ENCODE measurements at regions not wholly inside any gene's neighbourhood (a gene's known extent, or its start where the extent isn't known, plus 50 kb on each side); places are given as distances from the start of the nearest gene placed in this dataset.
A peak's percentile ranks its signal among the peaks of the same experiment; 100 is the strongest.

DNA sequence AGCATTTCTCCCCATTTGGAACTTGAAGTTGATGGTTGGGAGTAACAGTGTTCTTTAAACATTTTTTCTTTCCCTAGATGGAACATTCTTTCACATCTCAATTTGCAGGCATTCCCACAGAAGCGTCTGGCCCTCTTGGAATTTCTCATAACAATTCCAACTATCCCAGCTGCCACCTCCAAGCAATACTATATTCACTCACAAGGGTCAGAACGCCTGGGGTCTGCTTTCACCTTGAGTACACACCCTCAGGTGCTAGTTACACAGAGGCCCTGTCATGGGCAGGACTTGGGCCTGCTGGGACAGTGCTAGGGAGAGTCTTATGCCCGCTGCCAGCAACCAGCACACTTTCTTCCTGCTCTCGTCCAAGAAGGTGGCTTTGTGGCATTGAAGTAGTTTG is 136.5 kb downstream of the JCAD start:
- H3K4me3 ChIP-seq: no peak overlapping the region
- WGBS, 4 donors: 69 to 85% (median 71%) methylated on average over 4 of the region's 4 CpGs
- DNase-seq: no peak
- H3K27ac ChIP-seq: no peak overlapping the region
- intact Hi-C loops (cut with DNase I): no loop called here
- H3K4me1 ChIP-seq (replicated peaks in 1 of 2): no peaks in the 10 kb centered on the region
- H3K27me3 ChIP-seq: no peaks in the 10 kb centered on the region
- TF ChIP-seq CTCF (IDR thresholded peaks at IDR 0.05) (no peak), POLR2A (IDR thresholded peaks at IDR 0.05) (no peak)
- H3K9me3 ChIP-seq (replicated peaks in 1 of 3): no peaks in the 10 kb centered on the region
- no peaks in the 10 kb centered on the region for H3K36me3 ChIP-seq (replicated peaks in 1 of 2)

DNA sequence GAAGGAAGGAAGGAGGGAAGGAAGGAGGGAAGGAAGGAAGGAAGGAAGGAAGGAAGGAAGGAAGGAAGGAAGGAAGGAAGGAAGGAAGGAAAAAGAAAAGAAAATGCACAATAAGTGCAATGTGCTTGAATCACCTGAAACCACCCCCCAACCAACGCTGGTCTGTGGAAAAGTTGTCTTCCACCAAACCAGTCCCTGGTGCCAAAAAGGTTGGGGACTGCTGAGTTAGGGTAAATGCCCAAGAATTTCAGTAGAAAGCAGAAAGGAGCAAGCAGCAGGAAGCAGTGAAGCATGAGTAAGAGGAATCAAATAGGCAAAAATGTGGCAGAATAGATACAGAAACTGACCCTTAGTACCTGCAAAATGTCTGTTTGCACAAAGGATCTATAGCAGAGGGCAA is 137.2 kb downstream of the JCAD start:
- no peaks in the 10 kb centered on the region for H3K9me3 ChIP-seq (replicated peaks in 1 of 3)
- H3K27ac ChIP-seq: no peak overlapping the region
- no peaks in the 10 kb centered on the region for H3K27me3 ChIP-seq
- DNase-seq: no peak
- intact Hi-C loops (cut with DNase I): no loop called here
- WGBS, 4 donors: 64 to 82% (median 72%) methylated on average over 1 of the region's 1 CpG
- TF ChIP-seq CTCF (IDR thresholded peaks at IDR 0.05) (no peak), POLR2A (IDR thresholded peaks at IDR 0.05) (no peak)
- H3K4me3 ChIP-seq: no peak overlapping the region
- no peaks in the 10 kb centered on the region for H3K36me3 ChIP-seq (replicated peaks in 1 of 2)
- H3K4me1 ChIP-seq (replicated peaks in 1 of 2): no peaks in the 10 kb centered on the region

- TF ChIP-seq CTCF (IDR thresholded peaks at IDR 0.05) (no peak), POLR2A (IDR thresholded peaks at IDR 0.05) (no peak)
- Histone ChIP-seq H3K27ac (no peak overlapping the region), H3K9me3 (replicated peaks in 1 of 3) (no peaks in the 10 kb centered on the region), H3K36me3 (replicated peaks in 1 of 2) (no peaks in the 10 kb centered on the region), H3K4me3 (no peak overlapping the region), H3K4me1 (replicated peaks in 1 of 2) (no peaks in the 10 kb centered on the region), H3K27me3 (no peaks in the 10 kb centered on the region)
- DNase-seq: peak in 3 of 7 donors; percentile 7 to 22 (median 17)
- 42 to 79% (median 48%) methylated on average over 3 to 7 of the region's 7 CpGs for WGBS, 4 donors
- intact Hi-C loops (cut with DNase I): no loop called here
These were observed 138.3 kb downstream of the JCAD start for GRCh38 chr10:29921071-29921446.

DNA sequence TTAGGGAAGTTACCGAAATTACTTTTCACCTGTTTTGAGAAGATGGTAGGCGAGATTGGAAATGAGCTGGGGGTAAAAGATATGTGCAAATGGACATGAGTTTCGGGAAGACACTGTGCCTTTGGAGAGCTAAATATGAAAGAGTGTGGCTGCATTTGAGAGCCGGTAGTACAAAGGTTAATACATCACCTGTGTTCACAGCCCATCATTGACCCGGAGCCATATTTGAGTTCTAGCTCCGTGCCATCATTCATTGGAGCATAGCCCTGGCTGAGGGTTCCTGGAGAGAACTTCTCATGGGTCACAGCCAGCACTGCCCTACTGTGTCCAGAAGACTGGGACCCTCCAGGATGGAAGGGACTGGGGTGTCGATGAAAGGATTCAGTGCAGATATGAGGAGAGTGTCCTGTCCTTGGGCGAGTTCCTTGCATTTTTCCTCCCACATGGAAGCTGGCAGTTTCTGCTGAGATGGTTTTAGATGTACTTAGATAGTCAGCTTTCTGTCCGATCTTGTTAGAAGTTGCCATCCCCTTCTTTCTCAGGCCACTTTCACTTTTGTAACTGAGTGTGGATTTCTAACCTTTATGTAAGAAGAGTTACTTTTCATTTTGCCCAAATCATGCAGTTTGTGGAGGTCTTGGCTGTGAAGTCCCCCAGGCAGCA is 138.8 kb downstream of the JCAD start:
- Histone ChIP-seq H3K4me1 (replicated peaks in 1 of 2) (no peaks in the 10 kb centered on the region), H3K27me3 (no peaks in the 10 kb centered on the region), H3K9me3 (replicated peaks in 1 of 3) (no peaks in the 10 kb centered on the region), H3K4me3 (no peak overlapping the region), H3K36me3 (replicated peaks in 1 of 2) (no peaks in the 10 kb centered on the region), H3K27ac (no peak overlapping the region)
- WGBS, 4 donors: 80 to 86% (median 82%) methylated on average over 9 of the region's 9 CpGs
- intact Hi-C loops (cut with DNase I): no loop called here
- no peak for DNase-seq
- TF ChIP-seq CTCF (IDR thresholded peaks at IDR 0.05): no peak
- TF ChIP-seq POLR2A (IDR thresholded peaks at IDR 0.05): no peak

Data from adrenal gland (tissue), 9 donors.